ENCODE measurements at regions not wholly inside any gene's neighbourhood (a gene's known extent, or its start where the extent isn't known, plus 50 kb on each side); places are given as distances from the start of the nearest gene placed in this dataset.

DNA sequence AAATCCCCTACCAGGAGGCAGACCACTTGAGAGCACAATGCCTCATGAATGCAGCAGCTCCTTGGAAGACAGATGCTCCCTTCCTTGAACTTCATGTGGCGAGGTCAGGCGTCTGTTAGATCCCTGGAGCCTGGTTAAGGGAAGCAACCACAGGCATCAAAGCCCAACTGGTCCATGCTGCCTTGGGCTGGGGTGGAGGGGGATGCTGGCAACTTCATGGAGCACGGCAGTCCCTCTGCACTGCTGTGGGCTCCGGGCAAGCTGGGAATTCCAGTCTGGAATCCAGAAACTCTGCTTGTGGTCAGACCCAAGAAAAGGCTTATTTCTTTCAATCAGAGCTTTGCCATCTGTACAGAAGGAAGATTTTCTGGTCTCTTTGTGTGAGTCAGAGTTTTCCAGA, 130.4 kb downstream of the PFKFB3 start:
- TF ChIP-seq, protein P1, sequence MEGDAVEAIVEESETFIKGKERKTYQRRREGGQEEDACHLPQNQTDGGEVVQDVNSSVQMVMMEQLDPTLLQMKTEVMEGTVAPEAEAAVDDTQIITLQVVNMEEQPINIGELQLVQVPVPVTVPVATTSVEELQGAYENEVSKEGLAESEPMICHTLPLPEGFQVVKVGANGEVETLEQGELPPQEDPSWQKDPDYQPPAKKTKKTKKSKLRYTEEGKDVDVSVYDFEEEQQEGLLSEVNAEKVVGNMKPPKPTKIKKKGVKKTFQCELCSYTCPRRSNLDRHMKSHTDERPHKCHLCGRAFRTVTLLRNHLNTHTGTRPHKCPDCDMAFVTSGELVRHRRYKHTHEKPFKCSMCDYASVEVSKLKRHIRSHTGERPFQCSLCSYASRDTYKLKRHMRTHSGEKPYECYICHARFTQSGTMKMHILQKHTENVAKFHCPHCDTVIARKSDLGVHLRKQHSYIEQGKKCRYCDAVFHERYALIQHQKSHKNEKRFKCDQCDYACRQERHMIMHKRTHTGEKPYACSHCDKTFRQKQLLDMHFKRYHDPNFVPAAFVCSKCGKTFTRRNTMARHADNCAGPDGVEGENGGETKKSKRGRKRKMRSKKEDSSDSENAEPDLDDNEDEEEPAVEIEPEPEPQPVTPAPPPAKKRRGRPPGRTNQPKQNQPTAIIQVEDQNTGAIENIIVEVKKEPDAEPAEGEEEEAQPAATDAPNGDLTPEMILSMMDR (IDR thresholded peaks at IDR 0.05; ENCODE audit: extremely low read depth in 1 of 2, insufficient read depth in 1 of 2, low read depth in 1 of 2, low read length in 2 of 2) = no peak
- TF ChIP-seq POLR2AphosphoS5 (IDR thresholded peaks at IDR 0.05; ENCODE audit: insufficient read depth, low read depth, low read length) = no peak
- no peak for TF ChIP-seq POLR2A (IDR thresholded peaks at IDR 0.05; ENCODE audit: low read depth, low read length)
- no peak for TF ChIP-seq JUN (IDR thresholded peaks at IDR 0.05; ENCODE audit: borderline replicate concordance, insufficient read depth, insufficient read length, low read depth)
- TF ChIP-seq EZH2 (IDR thresholded peaks at IDR 0.05; ENCODE audit: borderline replicate concordance, low read depth, low read length, severe bottlenecking) = no peak

All from endothelial cell of umbilical vein (primary cell).